Thoracic aorta (tissue), 2 donors: ENCODE measurements at regions not wholly inside any gene's neighbourhood (a gene's known extent, or its start where the extent isn't known, plus 50 kb on each side); places are given as distances from the start of the nearest gene placed in this dataset.

Experiments
- ATAC-seq: fragments of 150-250 bp; one replicate; pipeline ENCODE4 v1.8.0; 2017; ENCODE audit warnings: low read depth; ENCODE audit not compliant: insufficient number of reproducible peaks, low FRiP score
- DNase-seq: peaks from one replicate; pipeline ENCODE4 v3.0.0-alpha.2; 2020; ENCODE audit warnings: low spot score
- H3K27ac ChIP-seq, 2 donors: fragments of 200-600 bp; sonication (generic); 1 replicate in 1 of 2; 2 replicates in 1 of 2; pipeline ENCODE4 v1.5.1; 2016; ENCODE audit warnings: mild to moderate bottlenecking in 2 of 2, moderate library complexity in 2 of 2
- H3K27me3 ChIP-seq: fragments of 200-600 bp; sonication (generic); replicated peaks from 2 replicates; pipeline ENCODE4 v1.6.0; 2016; ENCODE audit warnings: mild to moderate bottlenecking; ENCODE audit not compliant: insufficient read depth
- H3K36me3 ChIP-seq: fragments of 200-600 bp; sonication (generic); one replicate; pipeline ENCODE4 v1.5.1; 2016
- H3K4me1 ChIP-seq, 2 donors: fragments of 200-600 bp; sonication (generic); 1 replicate in 1 of 2; 2 replicates in 1 of 2; pipeline versions ENCODE4 v1.5.1 to v1.6.0; 2016; ENCODE audit warnings: low read depth in 2 of 2, mild to moderate bottlenecking in 1 of 2; ENCODE audit not compliant: control insufficient read depth in 1 of 2
- H3K4me3 ChIP-seq: fragments of 200-600 bp; sonication (generic); 2 replicates; pipeline ENCODE4 v1.5.1; 2016; ENCODE audit warnings: mild to moderate bottlenecking
- H3K9me3 ChIP-seq: fragments of 200-600 bp; sonication (generic); 2 replicates; pipeline ENCODE4 v1.5.1; 2016
- CTCF ChIP-seq: fragments of 200-600 bp; sonication (generic); IDR thresholded peaks from one replicate; pipeline ENCODE4 v1.5.1; 2019; ENCODE audit warnings: antibody characterized with exemption

- no peak for TF ChIP-seq CTCF
- no peaks in the 10 kb centered on the region for H3K27me3 ChIP-seq
- H3K4me1 ChIP-seq: no peaks in the 10 kb centered on the region
- ATAC-seq (no peak), DNase-seq (no peak)
- no peaks in the 10 kb centered on the region for H3K9me3 ChIP-seq
- no peaks in the 10 kb centered on the region for H3K36me3 ChIP-seq
- no peak overlapping the region for H3K27ac ChIP-seq
- H3K4me3 ChIP-seq: no peak overlapping the region
Measured at GRCh38 chr5:42032137-42032536, 107.1 kb downstream of the FBXO4 start.

GRCh38 chr5:42035526-42035925 is 110.4 kb downstream of the FBXO4 start:
- ATAC-seq: no peak
- no peak for DNase-seq
- Histone ChIP-seq H3K4me3 (no peak overlapping the region), H3K9me3 (no peaks in the 10 kb centered on the region), H3K27ac (no peak overlapping the region), H3K4me1 (no peaks in the 10 kb centered on the region), H3K27me3 (no peaks in the 10 kb centered on the region), H3K36me3 (no peaks in the 10 kb centered on the region)
- no peak for TF ChIP-seq CTCF

- H3K27me3 ChIP-seq: no peaks in the 10 kb centered on the region
- no peak for ATAC-seq
- no peak overlapping the region for H3K27ac ChIP-seq
- H3K4me1 ChIP-seq: no peaks in the 10 kb centered on the region
- TF ChIP-seq CTCF: no peak
- no peaks in the 10 kb centered on the region for H3K36me3 ChIP-seq
- H3K9me3 ChIP-seq: no peaks in the 10 kb centered on the region
- no peak overlapping the region for H3K4me3 ChIP-seq
- no peak for DNase-seq
Measured at GRCh38 chr5:42036379-42036778, 111.3 kb downstream of the FBXO4 start.

- TF ChIP-seq CTCF: no peak
- DNase-seq: no peak
- no peaks in the 10 kb centered on the region for H3K27me3 ChIP-seq
- H3K9me3 ChIP-seq: no peaks in the 10 kb centered on the region
- no peaks in the 10 kb centered on the region for H3K4me1 ChIP-seq
- H3K27ac ChIP-seq: no peak overlapping the region
- no peaks in the 10 kb centered on the region for H3K36me3 ChIP-seq
- no peak overlapping the region for H3K4me3 ChIP-seq
- no peak for ATAC-seq
Measured at GRCh38 chr5:42037379-42037932, 112.4 kb downstream of the FBXO4 start.

GRCh38 chr5:42043400-42043799 is 118.3 kb downstream of the FBXO4 start:
- Histone ChIP-seq H3K4me3 (no peak overlapping the region), H3K36me3 (no peaks in the 10 kb centered on the region), H3K27me3 (no peaks in the 10 kb centered on the region), H3K9me3 (no peaks in the 10 kb centered on the region), H3K4me1 (no peaks in the 10 kb centered on the region), H3K27ac (no peak overlapping the region)
- DNase-seq (no peak), ATAC-seq (no peak)
- TF ChIP-seq CTCF: no peak
